Peyer's patch (tissue), 4 donors: ENCODE measurements at regions not wholly inside any gene's neighbourhood (a gene's known extent, or its start where the extent isn't known, plus 50 kb on each side); places are given as distances from the start of the nearest gene placed in this dataset.

Experiments
- DNase-seq, 3 donors: peaks; one replicate each; pipeline ENCODE4 v3.0.0-alpha.2; 2017 to 2019
- H3K27ac ChIP-seq, 4 donors: fragments of 200-600 bp; sonication (generic); one replicate each; pipeline ENCODE4 v1.5.1; 2016 to 2019
- H3K27me3 ChIP-seq, 2 donors: fragments of 200-600 bp; sonication (generic); one replicate each; pipeline ENCODE4 v1.5.1; 2019
- H3K36me3 ChIP-seq, 3 donors: fragments of 200-600 bp; sonication (generic); one replicate each; pipeline ENCODE4 v1.5.1; 2016 to 2019
- H3K4me1 ChIP-seq, 4 donors: fragments of 200-600 bp; sonication (generic); one replicate each; pipeline ENCODE4 v1.5.1; 2016 to 2019
- H3K4me3 ChIP-seq, 4 donors: fragments of 200-600 bp; sonication (generic); 1 replicate in 3 of 4; 2 replicates in 1 of 4; pipeline ENCODE4 v1.5.1; 2016 to 2019; ENCODE audit warnings: mild to moderate bottlenecking in 1 of 4
- H3K9me3 ChIP-seq, 4 donors: fragments of 200-600 bp; sonication (generic); one replicate each; pipeline ENCODE4 v1.5.1; 2016 to 2019; ENCODE audit warnings: mild to moderate bottlenecking in 1 of 4
- POLR2A ChIP-seq, 2 donors: fragments of 450-650 bp; IDR thresholded peaks; one replicate each; pipeline ENCODE4 v1.5.1; 2017; ENCODE audit warnings: antibody characterized with exemption in 2 of 2, mild to moderate bottlenecking in 2 of 2, moderate library complexity in 2 of 2
- TF ChIP-seq, protein P1 (sequence below), 6 experiments: fragments of 450-650 bp in 4 of 6; fragments of 200-600 bp in 2 of 6; sonication (generic) in 1 of 6; IDR thresholded peaks; one replicate each; pipeline ENCODE4 v1.5.1; 2017 to 2019; ENCODE audit warnings: antibody characterized with exemption in 6 of 6, mild to moderate bottlenecking in 3 of 6, moderate library complexity in 1 of 6

DNA sequence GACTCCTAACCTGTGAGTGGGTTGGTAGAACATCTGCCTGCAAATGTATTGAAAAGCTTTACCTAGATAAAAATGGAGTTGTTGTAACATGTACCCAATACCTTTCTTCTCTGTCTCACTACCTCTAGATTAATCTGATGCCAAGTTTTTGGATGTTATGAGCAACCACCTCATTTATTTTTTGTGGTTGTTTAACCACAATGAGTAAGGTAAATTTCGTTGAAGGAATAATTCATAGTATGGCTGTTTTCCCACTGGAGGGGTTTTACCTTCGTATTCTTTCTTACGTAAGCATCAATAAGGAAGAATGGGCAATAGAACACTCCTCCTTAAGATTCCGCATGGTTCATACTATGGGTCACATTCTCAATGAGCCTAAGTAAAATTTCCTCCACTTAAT is 165.4 kb downstream of the CDH26 start:
- TF ChIP-seq, protein P1, sequence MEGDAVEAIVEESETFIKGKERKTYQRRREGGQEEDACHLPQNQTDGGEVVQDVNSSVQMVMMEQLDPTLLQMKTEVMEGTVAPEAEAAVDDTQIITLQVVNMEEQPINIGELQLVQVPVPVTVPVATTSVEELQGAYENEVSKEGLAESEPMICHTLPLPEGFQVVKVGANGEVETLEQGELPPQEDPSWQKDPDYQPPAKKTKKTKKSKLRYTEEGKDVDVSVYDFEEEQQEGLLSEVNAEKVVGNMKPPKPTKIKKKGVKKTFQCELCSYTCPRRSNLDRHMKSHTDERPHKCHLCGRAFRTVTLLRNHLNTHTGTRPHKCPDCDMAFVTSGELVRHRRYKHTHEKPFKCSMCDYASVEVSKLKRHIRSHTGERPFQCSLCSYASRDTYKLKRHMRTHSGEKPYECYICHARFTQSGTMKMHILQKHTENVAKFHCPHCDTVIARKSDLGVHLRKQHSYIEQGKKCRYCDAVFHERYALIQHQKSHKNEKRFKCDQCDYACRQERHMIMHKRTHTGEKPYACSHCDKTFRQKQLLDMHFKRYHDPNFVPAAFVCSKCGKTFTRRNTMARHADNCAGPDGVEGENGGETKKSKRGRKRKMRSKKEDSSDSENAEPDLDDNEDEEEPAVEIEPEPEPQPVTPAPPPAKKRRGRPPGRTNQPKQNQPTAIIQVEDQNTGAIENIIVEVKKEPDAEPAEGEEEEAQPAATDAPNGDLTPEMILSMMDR (IDR thresholded peaks at IDR 0.05): no peak
- no peak for TF ChIP-seq POLR2A (IDR thresholded peaks at IDR 0.05)
- H3K9me3 ChIP-seq: no peaks in the 10 kb centered on the region
- no peak for DNase-seq
- H3K27me3 ChIP-seq: no peaks in the 10 kb centered on the region
- no peak overlapping the region for H3K27ac ChIP-seq
- H3K4me3 ChIP-seq: no peak overlapping the region
- H3K36me3 ChIP-seq: no peaks in the 10 kb centered on the region
- no peaks in the 10 kb centered on the region for H3K4me1 ChIP-seq

DNA sequence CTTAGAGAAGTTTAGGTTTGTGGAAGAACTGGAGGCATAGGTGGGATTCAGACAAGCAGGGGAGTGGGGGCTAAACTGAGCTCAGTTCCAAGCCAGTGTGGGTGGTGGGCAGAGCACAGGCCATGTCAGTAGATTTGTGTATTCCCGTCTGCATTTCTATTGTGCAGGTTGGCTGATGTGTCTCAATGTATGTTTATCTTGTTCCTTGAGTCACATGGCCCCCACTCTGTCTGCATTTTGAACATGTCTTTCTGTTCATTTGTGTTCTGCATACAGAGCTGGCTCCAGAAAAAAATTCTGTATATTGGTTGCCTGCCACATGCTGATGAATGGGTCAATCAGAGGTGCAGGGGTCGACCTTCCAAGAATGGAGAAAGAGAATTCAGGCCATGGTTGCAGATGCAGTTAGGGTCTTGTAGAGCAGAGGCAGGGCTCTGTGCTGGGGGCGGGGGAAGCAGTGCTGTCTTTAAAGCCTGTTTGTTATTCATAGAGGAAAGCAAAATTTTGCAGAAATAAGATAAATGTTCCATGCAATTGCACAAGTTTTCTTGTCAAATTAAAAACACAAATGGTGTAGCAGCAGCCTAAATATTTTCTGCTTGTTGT is 166.7 kb downstream of the CDH26 start:
- DNase-seq: no peak
- Histone ChIP-seq H3K27me3 (no peaks in the 10 kb centered on the region), H3K36me3 (no peaks in the 10 kb centered on the region), H3K4me1 (no peaks in the 10 kb centered on the region), H3K9me3 (no peaks in the 10 kb centered on the region), H3K4me3 (no peak overlapping the region), H3K27ac (no peak overlapping the region)
- TF ChIP-seq, protein P1 (IDR thresholded peaks at IDR 0.05): no peak
- no peak for TF ChIP-seq POLR2A (IDR thresholded peaks at IDR 0.05)

DNA sequence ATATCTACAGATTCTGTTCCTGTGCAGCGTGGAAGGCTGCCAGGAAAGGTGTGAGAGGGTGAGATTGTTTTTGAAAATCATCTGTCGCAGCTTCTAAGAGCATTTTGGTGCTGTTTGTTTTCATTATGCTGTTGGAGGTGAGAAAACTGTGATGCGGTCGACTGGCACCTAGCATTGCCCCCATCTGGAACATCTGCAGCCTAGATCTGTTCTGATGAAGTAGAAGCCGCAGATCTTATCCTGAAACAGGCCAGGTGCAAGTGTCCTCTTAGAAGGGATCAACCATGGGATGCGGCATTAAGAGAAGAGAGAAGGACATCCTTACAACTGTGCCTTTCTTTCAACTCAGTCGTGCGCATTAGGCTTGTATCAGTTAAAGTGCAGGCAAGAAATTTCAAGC is 167.3 kb downstream of the CDH26 start:
- no peak for DNase-seq
- no peak overlapping the region for H3K4me3 ChIP-seq
- no peaks in the 10 kb centered on the region for H3K4me1 ChIP-seq
- no peaks in the 10 kb centered on the region for H3K9me3 ChIP-seq
- H3K27me3 ChIP-seq: no peaks in the 10 kb centered on the region
- H3K27ac ChIP-seq: no peak overlapping the region
- no peaks in the 10 kb centered on the region for H3K36me3 ChIP-seq
- no peak for TF ChIP-seq POLR2A (IDR thresholded peaks at IDR 0.05)
- TF ChIP-seq, protein P1 (IDR thresholded peaks at IDR 0.05): no peak

DNA sequence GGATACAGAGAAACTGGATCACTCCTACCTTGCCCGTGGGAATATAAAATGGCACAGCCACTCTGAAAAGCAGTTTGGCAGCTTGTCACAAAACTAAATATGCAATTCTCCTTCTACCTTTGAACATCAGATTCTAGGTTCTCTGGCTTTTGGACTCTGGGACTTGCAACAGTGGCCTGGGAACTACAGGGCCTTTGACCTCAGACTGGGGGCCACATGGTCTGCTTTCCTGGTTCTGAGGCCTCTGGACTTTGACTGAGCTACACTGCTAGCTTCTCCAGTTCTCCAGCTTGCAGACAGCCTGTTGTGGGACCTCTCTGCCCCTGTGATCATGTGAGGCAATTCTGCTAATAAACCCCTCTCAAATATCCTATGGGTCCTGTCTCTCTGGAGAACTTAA is 168.8 kb downstream of the CDH26 start:
- Histone ChIP-seq H3K4me1 (no peaks in the 10 kb centered on the region), H3K27ac (no peak overlapping the region), H3K9me3 (no peaks in the 10 kb centered on the region), H3K27me3 (no peaks in the 10 kb centered on the region), H3K36me3 (no peaks in the 10 kb centered on the region), H3K4me3 (no peak overlapping the region)
- TF ChIP-seq, protein P1 (IDR thresholded peaks at IDR 0.05): no peak
- TF ChIP-seq POLR2A (IDR thresholded peaks at IDR 0.05): no peak
- DNase-seq: no peak

DNA sequence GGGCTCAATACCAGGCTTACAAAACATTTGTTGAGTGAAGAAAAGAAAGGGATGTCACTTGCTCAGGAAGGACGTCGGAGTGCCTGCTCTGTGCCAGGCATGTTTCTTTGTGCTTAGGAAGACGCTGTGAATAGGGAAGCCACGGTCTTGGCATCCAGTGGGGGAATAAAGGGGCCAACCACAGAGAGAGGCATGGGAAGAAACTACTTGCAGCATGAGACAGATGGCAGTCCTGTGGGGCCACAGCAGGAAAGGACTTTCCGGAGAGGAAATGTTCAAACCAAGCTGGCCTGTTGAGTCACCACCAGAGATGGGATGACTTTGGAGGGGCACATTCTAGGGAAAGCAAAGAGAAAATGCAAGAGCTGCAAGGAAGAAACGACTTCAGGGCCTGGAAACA is 173.2 kb downstream of the CDH26 start:
- Histone ChIP-seq H3K36me3 (no peaks in the 10 kb centered on the region), H3K27ac (no peak overlapping the region), H3K9me3 (no peaks in the 10 kb centered on the region), H3K27me3 (no peaks in the 10 kb centered on the region), H3K4me1 (no peaks in the 10 kb centered on the region), H3K4me3 (no peak overlapping the region)
- DNase-seq: no peak
- TF ChIP-seq, protein P1 (IDR thresholded peaks at IDR 0.05): no peak
- TF ChIP-seq POLR2A (IDR thresholded peaks at IDR 0.05): no peak
